Upper lobe of left lung (tissue), 6 donors: ENCODE measurements at regions not wholly inside any gene's neighbourhood (a gene's known extent, or its start where the extent isn't known, plus 50 kb on each side); places are given as distances from the start of the nearest gene placed in this dataset.

ENCODE experiments used
- ATAC-seq, 2 donors: fragments of 200-7000 bp; cut with Tn5 transposase; one replicate each; pipeline ENCODE4 v1.9.1; 2022; ENCODE audit warnings: mild to moderate bottlenecking in 2 of 2, moderate library complexity in 2 of 2; ENCODE audit not compliant: low FRiP score in 2 of 2
- DNase-seq, 2 donors: peaks; one replicate each; pipeline ENCODE4 v3.0.0-alpha.2; 2019 to 2020
- H3K27ac ChIP-seq, 4 donors: fragments of 200-600 bp; sonication (generic); one replicate each; pipeline ENCODE4 v1.5.1; 2016 to 2019
- H3K27me3 ChIP-seq, 4 donors: fragments of 200-600 bp; sonication (generic); one replicate each; pipeline ENCODE4 v1.5.1; 2017 to 2019
- H3K36me3 ChIP-seq, 4 donors: fragments of 200-600 bp; sonication (generic); one replicate each; pipeline ENCODE4 v1.5.1; 2016 to 2019
- H3K4me1 ChIP-seq, 4 donors: fragments of 200-600 bp; sonication (generic); one replicate each; pipeline ENCODE4 v1.5.1; 2018 to 2019
- H3K4me3 ChIP-seq, 4 donors: fragments of 200-600 bp; sonication (generic); one replicate each; pipeline ENCODE4 v1.5.1; 2017 to 2019; ENCODE audit warnings: mild to moderate bottlenecking in 2 of 4, moderate library complexity in 1 of 4
- H3K9me3 ChIP-seq, 4 donors: fragments of 200-600 bp; sonication (generic); one replicate each; pipeline ENCODE4 v1.5.1; 2018 to 2019
- CTCF ChIP-seq, 6 experiments: fragments of 450-650 bp in 4 of 6; fragments of 200-600 bp in 2 of 6; sonication (generic) in 2 of 6; IDR thresholded peaks; one replicate each; pipeline ENCODE4 v1.5.1; 2016 to 2019; ENCODE audit warnings: antibody characterized with exemption in 6 of 6
- EP300 ChIP-seq, 4 donors: sonication (generic); formaldehyde crosslinking; IDR thresholded peaks; one replicate each; pipeline ENCODE4 v1.5.1; 2017; ENCODE audit warnings: antibody characterized with exemption in 4 of 4, control low read depth in 2 of 4
- POLR2A ChIP-seq, 4 donors: fragments of 450-650 bp; IDR thresholded peaks; one replicate each; pipeline ENCODE4 v1.5.1; 2016 to 2017; ENCODE audit warnings: antibody characterized with exemption in 4 of 4, mild to moderate bottlenecking in 2 of 4
- POLR2AphosphoS5 ChIP-seq, 2 donors: sonication (generic); formaldehyde crosslinking; IDR thresholded peaks; one replicate each; pipeline ENCODE4 v1.5.1; 2017; ENCODE audit warnings: antibody characterized with exemption in 2 of 2
- WGBS, 2 donors: methylation state at CpG; one replicate each; pipeline ENCODE4 v1.1.5; 2017 to 2018; 5-methylcytosine and 5-hydroxymethylcytosine counted together
- donor health status: DM: no; HTN: no; CAD: no; lungs with moderate emphysema.
- donor health status: DM: no; HTN: yes; CAD: no; lungs with severe emphysema.

- WGBS, 2 donors, result 70 to 81% methylated on average over 2 of the region's 2 CpGs
- DNase-seq, result no peak
- Histone ChIP-seq H3K27me3 (no peaks in the 10 kb centered on the region), H3K27ac (no peak overlapping the region), H3K36me3 (no peaks in the 10 kb centered on the region), H3K4me1 (no peaks in the 10 kb centered on the region), H3K9me3 (peaks cover 0 to 11% (median 0%) of the 10 kb centered on the region in 4 donors), H3K4me3 (no peak overlapping the region)
- TF ChIP-seq CTCF (IDR thresholded peaks at IDR 0.05) (no peak), EP300 (IDR thresholded peaks at IDR 0.05) (no peak), POLR2AphosphoS5 (IDR thresholded peaks at IDR 0.05) (no peak), POLR2A (IDR thresholded peaks at IDR 0.05) (no peak)
- ATAC-seq, result no peak
Observed at GRCh38 chr3:81013360-81013759, 748.1 kb downstream of the GBE1 start.

- no peak overlapping the region for H3K4me3 ChIP-seq
- no peak for ATAC-seq
- TF ChIP-seq POLR2A (IDR thresholded peaks at IDR 0.05), result no peak
- TF ChIP-seq CTCF (IDR thresholded peaks at IDR 0.05), result no peak
- TF ChIP-seq EP300 (IDR thresholded peaks at IDR 0.05), result no peak
- no peak for TF ChIP-seq POLR2AphosphoS5 (IDR thresholded peaks at IDR 0.05)
- no peaks in the 10 kb centered on the region for H3K27me3 ChIP-seq
- no peaks in the 10 kb centered on the region for H3K4me1 ChIP-seq
- no peak overlapping the region for H3K27ac ChIP-seq
- no peaks in the 10 kb centered on the region for H3K36me3 ChIP-seq
- peaks cover 0 to 2% (median 0%) of the 10 kb centered on the region in 4 donors for H3K9me3 ChIP-seq
- DNase-seq, result no peak
Observed at GRCh38 chr3:81005992-81006391, 755.5 kb downstream of the GBE1 start.

- Histone ChIP-seq H3K9me3 (no peaks in the 10 kb centered on the region), H3K4me3 (no peak overlapping the region), H3K36me3 (no peaks in the 10 kb centered on the region), H3K4me1 (no peaks in the 10 kb centered on the region), H3K27ac (no peak overlapping the region), H3K27me3 (no peaks in the 10 kb centered on the region)
- TF ChIP-seq POLR2A (IDR thresholded peaks at IDR 0.05) (no peak), EP300 (IDR thresholded peaks at IDR 0.05) (no peak), POLR2AphosphoS5 (IDR thresholded peaks at IDR 0.05) (no peak), CTCF (IDR thresholded peaks at IDR 0.05) (no peak)
- DNase-seq (no peak), ATAC-seq (no peak)
- 73 to 78% methylated on average over 4 of the region's 4 CpGs for WGBS, 2 donors
Observed at GRCh38 chr3:81003817-81004216, 757.6 kb downstream of the GBE1 start.

- no peak overlapping the region for H3K4me3 ChIP-seq
- DNase-seq, result no peak
- no peak for TF ChIP-seq POLR2A (IDR thresholded peaks at IDR 0.05)
- TF ChIP-seq CTCF (IDR thresholded peaks at IDR 0.05), result no peak
- TF ChIP-seq EP300 (IDR thresholded peaks at IDR 0.05), result no peak
- TF ChIP-seq POLR2AphosphoS5 (IDR thresholded peaks at IDR 0.05), result no peak
- H3K36me3 ChIP-seq, result no peaks in the 10 kb centered on the region
- no peaks in the 10 kb centered on the region for H3K4me1 ChIP-seq
- no peaks in the 10 kb centered on the region for H3K9me3 ChIP-seq
- H3K27ac ChIP-seq, result no peak overlapping the region
- no peaks in the 10 kb centered on the region for H3K27me3 ChIP-seq
- ATAC-seq, result no peak
- 0 to 61% methylated on average over 1 of the region's 1 CpG for WGBS, 2 donors
Observed at GRCh38 chr3:81003008-81003645, 758.3 kb downstream of the GBE1 start.

- Histone ChIP-seq H3K27ac (no peak overlapping the region), H3K36me3 (no peaks in the 10 kb centered on the region), H3K4me3 (no peak overlapping the region), H3K9me3 (no peaks in the 10 kb centered on the region), H3K27me3 (no peaks in the 10 kb centered on the region), H3K4me1 (no peaks in the 10 kb centered on the region)
- no peak for ATAC-seq
- no peak for DNase-seq
- no peak for TF ChIP-seq EP300 (IDR thresholded peaks at IDR 0.05)
- TF ChIP-seq CTCF (IDR thresholded peaks at IDR 0.05), result no peak
- TF ChIP-seq POLR2AphosphoS5 (IDR thresholded peaks at IDR 0.05), result no peak
- TF ChIP-seq POLR2A (IDR thresholded peaks at IDR 0.05), result no peak
- 63 to 77% methylated on average over 1 of the region's 1 CpG for WGBS, 2 donors
Observed at GRCh38 chr3:80999481-80999880, 762.0 kb downstream of the GBE1 start.
